HepG2 (cell line): ENCODE measurements at regions not wholly inside any gene's neighbourhood (a gene's known extent, or its start where the extent isn't known, plus 50 kb on each side); places are given as distances from the start of the nearest gene placed in this dataset.

Experiments used
- ATAC-seq: fragments of 200-7000 bp; cut with Tn5 transposase; 3 replicates; pipeline ENCODE4 v1.9.1; 2020; ENCODE audit warnings: mild to moderate bottlenecking, moderate library complexity
- BruUV-seq: library from RNA; stranded (reverse); fragments of 400-500 nt; replicated peaks from 2 replicates; lab custom pipeline; 2021; lab: Mats Ljungman, UMichigan
- CTCF ChIA-PET: fragments of 300-600 bp; formaldehyde crosslinking; extraction: SDS; loops from one replicate; lab custom pipeline; 2021; ENCODE audit warnings: low total read pairs, inconsistent platforms, low intra/inter-chr PET ratio; lab: Yijun Ruan, JAX
- POLR2A ChIA-PET: fragments of 350-600 bp; sonication (Branson Sonifier 250); formaldehyde crosslinking; loops from one replicate; lab custom pipeline; 2020; ENCODE audit warnings: antibody characterized with exemption, inconsistent platforms; lab: Yijun Ruan, JAX
- DNase-seq: peaks from one replicate; pipeline ENCODE4 v3.0.0-alpha.2; 2015; ENCODE audit warnings: low spot score
- FAIRE-seq: peaks from 3 replicates; lab custom pipeline; 2011; peaks lifted over from hg19 to GRCh38; lab: Jason Lieb, UNC
- H2AFZ ChIP-seq: one replicate; pipeline ENCODE4 v1.6.1; 2011; ENCODE audit warnings: low read length, inconsistent platforms
- H3K27ac ChIP-seq: fragments of 300-600 bp; 3 replicates; pipeline ENCODE4 v1.8.0; 2011; ENCODE audit warnings: mixed run types, mild to moderate bottlenecking, mixed read lengths, low read length, inconsistent platforms; ENCODE audit not compliant: insufficient read depth; ENCODE audit errors: extremely low read length
- H3K27me3 ChIP-seq, 2 experiments: fragments of 200-600 bp in 1 of 2; 2 replicates in 1 of 2; 3 replicates in 1 of 2; pipeline versions ENCODE4 v1.6.0 to v1.8.0; 2011; ENCODE audit warnings: low read length in 2 of 2, mild to moderate bottlenecking in 2 of 2, moderate library complexity in 2 of 2, inconsistent platforms in 1 of 2; ENCODE audit not compliant: insufficient read depth in 2 of 2, control insufficient read depth in 1 of 2
- H3K36me3 ChIP-seq, 2 experiments: fragments of 200-600 bp in 1 of 2; replicated peaks in 1 of 2; 2 replicates in 1 of 2; 3 replicates in 1 of 2; pipeline versions ENCODE4 v1.5.1 to v1.8.0; 2011; ENCODE audit warnings: low read length in 2 of 2, inconsistent platforms in 1 of 2; ENCODE audit not compliant: insufficient read depth in 2 of 2, control insufficient read depth in 1 of 2
- H3K4me1 ChIP-seq: 2 replicates; pipeline ENCODE4 v1.5.1; 2012; ENCODE audit warnings: low read length, inconsistent platforms; ENCODE audit not compliant: insufficient read depth
- H3K4me2 ChIP-seq: 2 replicates; pipeline ENCODE4 v1.6.0; 2011; ENCODE audit warnings: low read depth, low read length, inconsistent platforms
- H3K4me3 ChIP-seq, 3 experiments: fragments of 200-600 bp in 1 of 3; sonication (generic), shearing (Covaris generic) in 1 of 3; replicated peaks in 1 of 3; 2 replicates each; pipeline ENCODE4 v1.5.1; 2011 to 2016; ENCODE audit warnings: low read length in 3 of 3, inconsistent platforms in 2 of 3, low read depth in 2 of 3, mild to moderate bottlenecking in 2 of 3, control low read depth in 1 of 3, mixed read lengths in 1 of 3; ENCODE audit not compliant: insufficient read depth in 1 of 3
- H3K79me2 ChIP-seq: one replicate; pipeline ENCODE4 v1.6.1; 2011; ENCODE audit warnings: low read length, inconsistent platforms; ENCODE audit not compliant: insufficient read depth
- H3K9ac ChIP-seq: 2 replicates; pipeline ENCODE4 v1.6.0; 2011; ENCODE audit warnings: mild to moderate bottlenecking, low read depth, low read length, inconsistent platforms; ENCODE audit not compliant: insufficient read depth
- H3K9me3 ChIP-seq: 2 replicates; pipeline ENCODE4 v1.5.1; 2012; ENCODE audit warnings: mild to moderate bottlenecking, low read length
- H4K20me1 ChIP-seq: 2 replicates; pipeline ENCODE4 v1.6.0; 2011; ENCODE audit warnings: inconsistent platforms, mild to moderate bottlenecking, low read length, moderate library complexity; ENCODE audit not compliant: insufficient read depth
- EHMT2 ChIP-seq: fragments of 200-600 bp; sonication (generic); IDR thresholded peaks from 2 replicates; pipeline ENCODE4 v1.7.0; 2017; ENCODE audit warnings: antibody characterized with exemption, low read depth, low read length, borderline replicate concordance
- FOSL2 ChIP-seq: sonication (generic); formaldehyde crosslinking; IDR thresholded peaks from 2 replicates; pipeline ENCODE4 v1.4.0; 2020; ENCODE audit warnings: missing genetic modification reagents
- FOXA3 ChIP-seq: IDR thresholded peaks from 2 replicates; pipeline ENCODE4 v1.6.1; 2016; ENCODE audit warnings: missing genetic modification reagents, missing compliant biosample characterization
- GABPA ChIP-seq, 2 experiments: IDR thresholded peaks; 2 replicates each; pipeline ENCODE4 v1.6.1; 2011 to 2016; ENCODE audit warnings: low read depth in 2 of 2, low read length in 1 of 2, missing biosample characterization in 1 of 2, missing genetic modification characterization in 1 of 2
- HNF4A ChIP-seq: sonication (generic); formaldehyde crosslinking; IDR thresholded peaks from 2 replicates; pipeline ENCODE4 v1.4.0; 2020; ENCODE audit warnings: missing genetic modification reagents
- IRF9 ChIP-seq: sonication (generic); formaldehyde crosslinking; IDR thresholded peaks from 2 replicates; pipeline ENCODE4 v1.8.0; 2022; ENCODE audit warnings: missing genetic modification reagents, mild to moderate bottlenecking, borderline replicate concordance
- KMT2B ChIP-seq: IDR thresholded peaks from 2 replicates; pipeline ENCODE4 v1.6.1; 2016; ENCODE audit warnings: missing genetic modification reagents, missing compliant biosample characterization
- LCORL ChIP-seq, 2 experiments: fragments of 450-650 bp in 1 of 2; sonication (generic) in 1 of 2; formaldehyde crosslinking in 1 of 2; IDR thresholded peaks; 2 replicates each; pipeline versions ENCODE4 v1.5.0 to v1.6.1; 2017 to 2020; ENCODE audit warnings: antibody characterized with exemption in 1 of 2, missing genetic modification reagents in 1 of 2
- MAZ ChIP-seq, 2 experiments: sonication (generic) in 1 of 2; formaldehyde crosslinking in 1 of 2; IDR thresholded peaks; 2 replicates each; pipeline versions ENCODE4 v1.5.0 to v1.6.1; 2012 to 2020; ENCODE audit warnings: low read depth in 2 of 2, mild to moderate bottlenecking in 2 of 2, borderline replicate concordance in 1 of 2, improper control_type of control experiment in 1 of 2, low read length in 1 of 2, missing genetic modification reagents in 1 of 2, moderate library complexity in 1 of 2
- MYC ChIP-seq: sonication (generic); formaldehyde crosslinking; IDR thresholded peaks from 2 replicates; pipeline ENCODE4 v1.9.0; 2021; ENCODE audit warnings: missing genetic modification reagents, borderline replicate concordance
- MYNN ChIP-seq: sonication (generic); formaldehyde crosslinking; IDR thresholded peaks from 2 replicates; pipeline ENCODE4 v1.4.0; 2020; ENCODE audit warnings: mild to moderate bottlenecking, low read depth, missing genetic modification reagents
- NAIF1 ChIP-seq: sonication (generic); formaldehyde crosslinking; IDR thresholded peaks from 2 replicates; pipeline ENCODE4 v1.5.0; 2020; ENCODE audit warnings: mild to moderate bottlenecking, missing genetic modification reagents, borderline replicate concordance
- NBN ChIP-seq: fragments of 450-650 bp; conservative IDR thresholded peaks from 2 replicates; pipeline ENCODE4 v1.6.1; 2017
- NFATC3 ChIP-seq: sonication (generic); formaldehyde crosslinking; IDR thresholded peaks from 2 replicates; pipeline ENCODE4 v1.5.1; 2020; ENCODE audit warnings: mild to moderate bottlenecking, missing genetic modification reagents
- SNRNP70 ChIP-seq: fragments of 200-400 bp; formaldehyde crosslinking; IDR thresholded peaks from 2 replicates; pipeline ENCODE4 v1.6.1; 2017; ENCODE audit warnings: mild to moderate bottlenecking, low read depth, low read length, moderate library complexity
- STAG1 ChIP-seq: sonication (generic); formaldehyde crosslinking; IDR thresholded peaks from 2 replicates; pipeline ENCODE4 v1.4.0; 2020; ENCODE audit warnings: missing genetic modification reagents
- TCF7L2 ChIP-seq: IDR thresholded peaks from 2 replicates; pipeline ENCODE4 v1.6.1; 2011; ENCODE audit warnings: mild to moderate bottlenecking, low read depth, low read length, moderate library complexity
- THAP11 ChIP-seq: IDR thresholded peaks from 2 replicates; pipeline ENCODE4 v1.6.1; 2016; ENCODE audit warnings: missing biosample characterization, missing genetic modification reagents
- ZNF550 ChIP-seq: sonication (generic); formaldehyde crosslinking; IDR thresholded peaks from 2 replicates; pipeline ENCODE4 v1.4.0; 2020; ENCODE audit warnings: mild to moderate bottlenecking, missing genetic modification reagents, borderline replicate concordance
- ZNF569 ChIP-seq: sonication (generic); formaldehyde crosslinking; IDR thresholded peaks from 2 replicates; pipeline ENCODE4 v1.5.0; 2020; ENCODE audit warnings: mild to moderate bottlenecking, missing genetic modification reagents, moderate library complexity, borderline replicate concordance
- WGBS: methylation state at CpG from one replicate; pipeline ENCODE4 v1.1.6; 2017; ENCODE audit warnings: low lambda C conversion rate; 5-methylcytosine and 5-hydroxymethylcytosine counted together
- in situ Hi-C: cut with HindIII; loops from 2 replicates; pipeline ENCODE4 v1.10.0; 2017; ENCODE audit warnings: low pct_unique_long_range_greater_than_20kb; ENCODE audit not compliant: extremely low pct_ligation_motif_present
- intact Hi-C: fragments of 100-400 bp; cut with micrococcal nuclease; formaldehyde crosslinking; loops from one replicate; pipeline ENCODE4 v1.10.0; 2022; ENCODE audit not compliant: unreplicated experiment
- TF ChIP-seq, protein P1 (sequence below): sonication (generic); formaldehyde crosslinking; IDR thresholded peaks from 2 replicates; pipeline ENCODE4 v1.4.0; 2020; ENCODE audit warnings: missing genetic modification reagents, borderline replicate concordance

DNA sequence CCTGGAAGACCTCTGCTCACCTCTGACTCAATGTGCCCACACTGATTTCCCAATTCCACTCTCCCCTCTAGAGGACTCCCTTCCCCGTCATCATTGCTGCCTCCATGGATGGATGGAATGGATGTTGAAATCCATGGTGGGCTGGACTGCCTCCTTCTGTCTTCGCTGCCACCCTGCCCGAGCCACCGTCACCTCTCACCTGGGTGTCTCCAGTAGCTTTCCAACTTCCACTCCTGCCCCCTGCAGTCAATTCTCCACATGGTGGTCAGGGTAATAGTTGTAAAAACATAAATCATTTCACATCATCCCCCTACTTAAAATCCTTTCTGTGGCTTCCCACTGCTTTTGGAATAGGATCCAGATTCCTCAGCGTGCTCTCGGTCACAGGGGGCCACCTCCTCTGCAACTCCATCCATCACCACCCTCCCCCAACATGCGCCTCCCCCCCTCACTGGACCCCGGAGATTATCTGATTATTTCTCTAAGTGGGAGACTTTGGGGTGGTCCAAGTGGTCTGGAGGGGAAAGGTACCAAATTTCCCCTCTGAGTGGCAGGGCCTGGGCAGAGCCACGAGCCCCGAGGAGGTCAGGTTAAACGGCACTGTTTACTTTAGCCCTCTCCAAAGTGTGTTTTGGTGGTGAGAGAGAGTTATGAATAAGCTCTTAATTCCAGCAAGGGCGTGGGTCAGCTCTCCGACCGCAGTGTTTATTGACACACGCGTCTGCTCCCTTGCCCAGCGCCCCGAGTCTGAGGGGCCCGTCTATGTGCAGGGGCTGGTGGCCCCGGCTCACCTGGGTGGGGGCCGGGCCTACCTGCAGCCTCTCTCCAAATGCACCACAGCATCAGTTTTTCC lies 313.7 kb downstream of the MN1 start:
- H3K4me3 ChIP-seq = no peak overlapping the region
- TF ChIP-seq ZNF550 (CRISPR knock-in tag) (no peak), MYNN (CRISPR knock-in tag) (no peak), HNF4A (peak; percentile 10; the same call in 1 of the 2 replicates), ZNF569 (CRISPR knock-in tag) (no peak), NBN (no peak), STAG1 (CRISPR knock-in tag) (no peak), FOSL2 (CRISPR knock-in tag) (no peak), LCORL (IDR thresholded peaks at IDR 0.05) (no peak), LCORL (CRISPR knock-in tag; IDR thresholded peaks at IDR 0.05) (0 out of 2 replicates have a peak, but pooled peaks have one; percentile 20), FOXA3 (peak; percentile 66), EHMT2 (no peak), GABPA (IDR thresholded peaks at IDR 0.05; ENCODE audit: low read depth, low read length) (no peak), GABPA (CRISPR knock-in tag; IDR thresholded peaks at IDR 0.05; ENCODE audit: low read depth) (no peak), TCF7L2 (no peak), MAZ (IDR thresholded peaks at IDR 0.05; ENCODE audit: borderline replicate concordance, low read depth, low read length) (no peak), MAZ (CRISPR knock-in tag; IDR thresholded peaks at IDR 0.05; ENCODE audit: low read depth) (no peak), NAIF1 (CRISPR knock-in tag) (no peak), SNRNP70 (no peak), KMT2B (CRISPR knock-in tag) (no peak), IRF9 (CRISPR knock-in tag) (no peak), MYC (CRISPR knock-in tag) (0 out of 2 replicates have a peak, but pooled peaks have one; percentile 21), NFATC3 (CRISPR knock-in tag) (no peak), THAP11 (CRISPR knock-in tag) (no peak)
- TF ChIP-seq, protein P1, sequence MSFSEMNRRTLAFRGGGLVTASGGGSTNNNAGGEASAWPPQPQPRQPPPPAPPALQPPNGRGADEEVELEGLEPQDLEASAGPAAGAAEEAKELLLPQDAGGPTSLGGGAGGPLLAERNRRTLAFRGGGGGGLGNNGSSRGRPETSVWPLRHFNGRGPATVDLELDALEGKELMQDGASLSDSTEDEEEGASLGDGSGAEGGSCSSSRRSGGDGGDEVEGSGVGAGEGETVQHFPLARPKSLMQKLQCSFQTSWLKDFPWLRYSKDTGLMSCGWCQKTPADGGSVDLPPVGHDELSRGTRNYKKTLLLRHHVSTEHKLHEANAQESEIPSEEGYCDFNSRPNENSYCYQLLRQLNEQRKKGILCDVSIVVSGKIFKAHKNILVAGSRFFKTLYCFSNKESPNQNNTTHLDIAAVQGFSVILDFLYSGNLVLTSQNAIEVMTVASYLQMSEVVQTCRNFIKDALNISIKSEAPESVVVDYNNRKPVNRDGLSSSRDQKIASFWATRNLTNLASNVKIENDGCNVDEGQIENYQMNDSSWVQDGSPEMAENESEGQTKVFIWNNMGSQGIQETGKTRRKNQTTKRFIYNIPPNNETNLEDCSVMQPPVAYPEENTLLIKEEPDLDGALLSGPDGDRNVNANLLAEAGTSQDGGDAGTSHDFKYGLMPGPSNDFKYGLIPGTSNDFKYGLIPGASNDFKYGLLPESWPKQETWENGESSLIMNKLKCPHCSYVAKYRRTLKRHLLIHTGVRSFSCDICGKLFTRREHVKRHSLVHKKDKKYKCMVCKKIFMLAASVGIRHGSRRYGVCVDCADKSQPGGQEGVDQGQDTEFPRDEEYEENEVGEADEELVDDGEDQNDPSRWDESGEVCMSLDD = no peak

More for the DNA sequence above, 313.7 kb downstream of the MN1 start:
- peaks cover 27% of the 10 kb centered on the region for H3K4me1 ChIP-seq
- WGBS = 4% methylated on average over 18 of the region's 21 CpGs
- peak; percentile 33 for DNase-seq
- no peaks in the 10 kb centered on the region for H3K36me3 ChIP-seq
- H3K79me2 ChIP-seq = no peaks in the 10 kb centered on the region
- ChIA-PET POLR2A (interaction anchor here (0.6 kb wide), 1 partner anchor 30 kb away, joined by 3 read pairs; no protein-coding TSS in a partner anchor), CTCF (no interaction called here)
- no peak overlapping the region for H3K9ac ChIP-seq
- intact Hi-C loops (no loop called here), in situ Hi-C loops (no loop called here)
- no TSS peak for BruUV-seq
- H3K9me3 ChIP-seq = no peaks in the 10 kb centered on the region
- ATAC-seq = peak; percentile 58
- H4K20me1 ChIP-seq = no peaks in the 10 kb centered on the region
- no peak overlapping the region for H3K27ac ChIP-seq
- peaks cover 0 to 11% of the 10 kb centered on the region in 2 experiments; a peak in 1 of 5 replicates for H3K27me3 ChIP-seq
- FAIRE-seq = no peak
- peak overlapping the region; percentile 31; the same call in 1 of the 2 replicates for H3K4me2 ChIP-seq
- H2AFZ ChIP-seq = no peak overlapping the region
